Lung (tissue), 11 donors: ENCODE measurements at regions not wholly inside any gene's neighbourhood (a gene's known extent, or its start where the extent isn't known, plus 50 kb on each side); places are given as distances from the start of the nearest gene placed in this dataset.
A peak's percentile ranks its signal among the peaks of the same experiment; 100 is the strongest.

Source experiments
- ATAC-seq: fragments of 200-7000 bp; cut with Tn5 transposase; one replicate; pipeline ENCODE4 v1.9.1; 2020; ENCODE audit warnings: moderate number of reproducible peaks; ENCODE audit not compliant: insufficient read depth, low FRiP score
- DNase-seq, 3 donors: peaks; one replicate each; pipeline ENCODE4 v3.0.0-alpha.2; 2013 to 2017
- H3K27ac ChIP-seq, 2 donors: one replicate each; pipeline ENCODE4 v1.5.1; 2013; ENCODE audit warnings: mild to moderate bottlenecking in 2 of 2, moderate library complexity in 2 of 2, control low read depth in 1 of 2, inconsistent platforms in 1 of 2, low read depth in 1 of 2, low read length in 1 of 2
- H3K27me3 ChIP-seq, 3 donors: one replicate each; pipeline ENCODE4 v1.5.1; 2013; ENCODE audit warnings: low read length in 2 of 3; ENCODE audit not compliant: control insufficient read depth in 3 of 3, insufficient read depth in 3 of 3
- H3K36me3 ChIP-seq, 4 donors: one replicate each; pipeline ENCODE4 v1.5.1; 2013; ENCODE audit warnings: low read length in 4 of 4, mild to moderate bottlenecking in 1 of 4, moderate library complexity in 1 of 4; ENCODE audit not compliant: control insufficient read depth in 4 of 4, insufficient read depth in 4 of 4
- H3K4me1 ChIP-seq, 5 donors: one replicate each; pipeline ENCODE4 v1.5.1; 2013; ENCODE audit warnings: low read length in 5 of 5, mild to moderate bottlenecking in 2 of 5, moderate library complexity in 1 of 5; ENCODE audit not compliant: control insufficient read depth in 5 of 5, insufficient read depth in 5 of 5
- H3K4me3 ChIP-seq: one replicate; pipeline ENCODE4 v1.5.1; 2013; ENCODE audit warnings: mild to moderate bottlenecking, control low read depth, moderate library complexity
- H3K9ac ChIP-seq, 2 donors: one replicate each; pipeline ENCODE4 v1.5.1; 2013; ENCODE audit warnings: low read length in 2 of 2, control low read depth in 1 of 2; ENCODE audit not compliant: insufficient read depth in 1 of 2
- H3K9me3 ChIP-seq, 4 donors: one replicate each; pipeline ENCODE4 v1.5.1; 2013; ENCODE audit warnings: low read length in 3 of 4, mild to moderate bottlenecking in 1 of 4, moderate library complexity in 1 of 4; ENCODE audit not compliant: control insufficient read depth in 4 of 4, insufficient read depth in 3 of 4
- CTCF ChIP-seq: IDR thresholded peaks from 2 replicates; pipeline ENCODE4 v1.5.1; 2012; ENCODE audit warnings: mild to moderate bottlenecking; ENCODE audit errors: control extremely low read depth, extremely low read depth
- WGBS, 2 donors: extraction: QIAGEN DNeasy Blood & Tissue Kit; methylation state at CpG; one replicate each; pipeline ENCODE4 v1.1.7; 2013; 5-methylcytosine and 5-hydroxymethylcytosine counted together
- donor health status: control.
- donor health status: control.
- donor health status: Bipolar disorder and iron deficiency.
- donor health status: healthy.
- donor health status: DM: yes; HTN: yes; CAD: no.

GRCh38 chr7:91347290-91347689, 83.1 kb downstream of the FZD1 start:
- no peak overlapping the region for H3K27ac ChIP-seq
- H3K4me1 ChIP-seq: peaks cover 8 to 66% (median 17%) of the 10 kb centered on the region in 5 donors
- no peak for TF ChIP-seq CTCF
- DNase-seq: peak; percentile 77 to 97 (median 94)
- H3K4me3 ChIP-seq: no peak overlapping the region
- ATAC-seq: no peak
- no peak overlapping the region for H3K9ac ChIP-seq
- no peaks in the 10 kb centered on the region for H3K36me3 ChIP-seq
- H3K27me3 ChIP-seq: no peaks in the 10 kb centered on the region
- H3K9me3 ChIP-seq: peaks cover 0 to 2% (median 0%) of the 10 kb centered on the region in 4 donors
- 48 to 49% methylated on average over 3 of the region's 3 CpGs for WGBS, 2 donors

- DNase-seq (no peak), ATAC-seq (no peak)
- Histone ChIP-seq H3K4me1 (peaks cover 8 to 56% (median 13%) of the 10 kb centered on the region in 5 donors), H3K9ac (no peak overlapping the region), H3K27ac (no peak overlapping the region), H3K4me3 (no peak overlapping the region), H3K9me3 (peaks cover 0 to 2% (median 0%) of the 10 kb centered on the region in 4 donors), H3K27me3 (no peaks in the 10 kb centered on the region), H3K36me3 (no peaks in the 10 kb centered on the region)
- no peak for TF ChIP-seq CTCF
Observed at GRCh38 chr7:91348711-91349110, 84.5 kb downstream of the FZD1 start.

- H3K27me3 ChIP-seq: no peaks in the 10 kb centered on the region
- peaks cover 3 to 50% (median 7%) of the 10 kb centered on the region in 5 donors for H3K4me1 ChIP-seq
- no peak overlapping the region for H3K9ac ChIP-seq
- TF ChIP-seq CTCF: no peak
- ATAC-seq (no peak), DNase-seq (no peak)
- no peak overlapping the region for H3K4me3 ChIP-seq
- 85 to 89% methylated on average over 3 of the region's 3 CpGs for WGBS, 2 donors
- peaks cover 0 to 2% (median 0%) of the 10 kb centered on the region in 4 donors for H3K9me3 ChIP-seq
- no peak overlapping the region for H3K27ac ChIP-seq
- H3K36me3 ChIP-seq: no peaks in the 10 kb centered on the region
Observed at GRCh38 chr7:91351374-91351773, 87.1 kb downstream of the FZD1 start.

DNA sequence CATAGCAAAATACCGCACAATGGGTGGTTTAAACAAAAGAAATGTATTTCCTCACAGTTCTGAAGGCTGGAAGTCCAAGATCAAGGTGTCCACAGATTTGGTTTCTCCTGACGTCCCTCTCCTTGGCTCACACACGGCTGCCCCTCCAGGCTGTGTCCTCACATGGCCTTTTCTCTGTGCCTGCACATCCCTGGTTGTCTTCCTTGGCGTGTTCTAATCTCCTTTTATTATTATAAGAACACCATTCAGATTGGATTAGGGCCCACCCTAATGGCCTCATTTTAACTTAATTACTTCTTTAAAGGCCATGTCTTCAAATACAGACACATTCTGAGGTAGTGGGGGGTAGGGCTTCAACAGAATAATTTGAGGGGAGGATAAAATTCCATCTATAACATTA, 87.9 kb downstream of the FZD1 start:
- Histone ChIP-seq H3K27me3 (no peaks in the 10 kb centered on the region), H3K4me1 (peaks cover 3 to 44% (median 7%) of the 10 kb centered on the region in 5 donors), H3K9me3 (peaks cover 0 to 2% (median 0%) of the 10 kb centered on the region in 4 donors), H3K9ac (no peak overlapping the region), H3K36me3 (no peaks in the 10 kb centered on the region), H3K4me3 (no peak overlapping the region), H3K27ac (no peak overlapping the region)
- no peak for DNase-seq
- no peak for TF ChIP-seq CTCF
- WGBS, 2 donors: 84 to 89% methylated on average over 4 of the region's 4 CpGs
- no peak for ATAC-seq
